HG02943 (cell line): ENCODE measurements at regions not wholly inside any gene's neighbourhood (a gene's known extent, or its start where the extent isn't known, plus 50 kb on each side); places are given as distances from the start of the nearest gene placed in this dataset.

ENCODE experiments used
- ATAC-seq: cut with Tn5 transposase; IDR thresholded peaks from one replicate; pipeline ENCODE4 v1.9.1; 2021; ENCODE audit warnings: mild to moderate bottlenecking, low read depth, moderate library complexity; ENCODE audit not compliant: unreplicated experiment

GRCh38 chr12:4059898-4060568, 186.8 kb upstream of the PARP11 start:
- ATAC-seq, result no peak

- ATAC-seq, result no peak
Measured at GRCh38 chr12:4056910-4057845, 184.0 kb upstream of the PARP11 start.

GRCh38 chr12:4054630-4055029, 181.4 kb upstream of the PARP11 start:
- no peak for ATAC-seq

DNA sequence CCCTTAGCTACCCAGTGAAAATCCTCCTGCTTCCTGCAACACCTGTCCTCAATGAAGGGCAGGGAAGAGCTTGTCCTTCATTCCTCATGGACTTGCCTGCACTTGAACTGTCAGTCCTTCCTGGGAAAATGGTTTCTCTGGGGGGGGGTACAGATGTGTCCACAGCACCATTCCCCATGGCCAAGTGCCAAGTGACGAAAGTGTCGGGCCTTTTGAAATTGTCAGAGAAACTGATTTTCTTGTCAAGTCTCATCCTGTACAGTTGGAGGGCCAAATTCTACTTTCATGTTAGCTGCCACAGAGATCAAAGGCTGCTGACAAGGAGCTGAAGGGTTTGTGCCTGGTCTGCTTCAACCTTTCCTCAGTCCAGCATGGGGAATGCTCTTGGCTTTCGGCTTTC, 179.5 kb upstream of the PARP11 start:
- ATAC-seq, result no peak

DNA sequence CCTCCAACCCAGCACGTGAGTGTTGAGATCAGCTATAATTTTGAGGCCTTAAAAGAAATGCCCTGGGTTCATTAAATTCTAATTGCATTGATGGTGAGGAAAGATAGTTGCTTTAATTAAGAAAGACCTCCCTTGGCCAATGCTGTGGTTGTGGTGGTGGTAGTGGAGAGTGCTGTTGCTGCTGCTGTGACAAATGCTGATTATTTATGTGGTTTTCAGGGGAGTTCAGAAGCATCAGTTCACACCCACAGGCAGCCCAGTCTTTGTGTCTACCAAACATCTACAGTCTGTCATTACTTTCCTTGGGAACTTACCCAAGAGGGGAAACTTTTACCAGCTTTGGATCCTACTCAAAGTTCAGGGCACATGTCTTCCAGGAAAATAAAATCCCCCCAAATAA, 178.4 kb upstream of the PARP11 start:
- ATAC-seq, result no peak

GRCh38 chr12:4050340-4050739, 177.1 kb upstream of the PARP11 start:
- no peak for ATAC-seq

- ATAC-seq, result no peak
Measured at GRCh38 chr12:4049298-4050080, 176.3 kb upstream of the PARP11 start.

GRCh38 chr12:4047421-4047820, 174.2 kb upstream of the PARP11 start:
- no peak for ATAC-seq

GRCh38 chr12:4046495-4046840, 173.3 kb upstream of the PARP11 start:
- no peak for ATAC-seq

DNA sequence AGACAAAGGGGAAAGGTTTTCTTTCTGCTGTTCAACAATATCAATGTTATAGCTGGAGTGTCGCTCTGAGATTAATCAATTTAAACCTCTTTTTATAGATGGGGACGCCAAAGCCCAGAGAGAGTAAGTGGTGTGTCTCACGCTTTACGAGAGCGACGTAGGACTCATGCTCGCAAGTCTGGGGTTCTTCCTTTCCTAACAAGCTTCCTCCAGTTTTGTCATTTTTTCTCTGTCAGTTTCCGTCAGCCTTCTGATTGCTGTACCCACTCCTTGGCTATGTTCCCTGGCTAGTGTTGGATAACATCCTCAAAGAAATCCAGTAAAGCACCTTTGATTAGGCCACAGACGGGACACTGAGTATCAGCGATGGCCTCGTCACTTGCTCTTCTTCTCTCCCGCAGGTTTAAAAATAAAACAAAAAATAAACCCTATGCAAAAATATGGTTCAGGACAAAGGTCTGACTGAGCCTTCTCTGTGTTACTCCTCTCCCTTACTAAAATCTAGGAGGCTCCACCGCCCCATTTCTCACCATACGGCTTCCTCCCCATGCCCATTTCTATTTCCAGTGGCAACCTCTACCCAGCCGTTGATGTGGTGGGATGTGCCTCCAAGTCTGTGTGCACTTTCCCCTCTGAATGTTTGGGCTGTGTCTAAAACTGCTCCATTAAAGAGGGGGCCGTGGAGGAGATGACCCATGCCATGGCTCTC, 172.7 kb upstream of the PARP11 start:
- ATAC-seq, result no peak

- no peak for ATAC-seq
Measured at GRCh38 chr12:4044736-4045730, 171.8 kb upstream of the PARP11 start.

- ATAC-seq, result no peak
Measured at GRCh38 chr12:4044101-4044500, 170.9 kb upstream of the PARP11 start.

GRCh38 chr12:4041187-4041885, 168.1 kb upstream of the PARP11 start:
- ATAC-seq, result no peak

DNA sequence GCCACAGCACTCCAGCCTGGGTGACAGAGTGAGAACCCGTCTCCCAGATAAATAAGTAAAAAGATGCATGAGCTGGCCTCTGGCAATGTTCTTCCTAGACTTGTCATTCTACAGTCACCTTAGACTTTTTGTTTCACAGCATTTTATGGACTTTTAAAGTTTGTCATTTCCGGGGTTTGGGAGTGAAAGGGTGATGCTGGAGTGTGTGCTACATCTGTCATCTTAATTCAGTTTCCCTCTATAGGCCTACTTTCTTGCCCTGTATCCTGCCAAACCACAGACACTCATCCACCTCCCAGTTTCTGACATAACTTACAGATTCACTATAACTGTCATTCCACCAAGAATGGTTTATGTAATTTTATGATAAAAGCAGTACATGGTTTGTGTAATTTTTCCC, 166.7 kb upstream of the PARP11 start:
- no peak for ATAC-seq

DNA sequence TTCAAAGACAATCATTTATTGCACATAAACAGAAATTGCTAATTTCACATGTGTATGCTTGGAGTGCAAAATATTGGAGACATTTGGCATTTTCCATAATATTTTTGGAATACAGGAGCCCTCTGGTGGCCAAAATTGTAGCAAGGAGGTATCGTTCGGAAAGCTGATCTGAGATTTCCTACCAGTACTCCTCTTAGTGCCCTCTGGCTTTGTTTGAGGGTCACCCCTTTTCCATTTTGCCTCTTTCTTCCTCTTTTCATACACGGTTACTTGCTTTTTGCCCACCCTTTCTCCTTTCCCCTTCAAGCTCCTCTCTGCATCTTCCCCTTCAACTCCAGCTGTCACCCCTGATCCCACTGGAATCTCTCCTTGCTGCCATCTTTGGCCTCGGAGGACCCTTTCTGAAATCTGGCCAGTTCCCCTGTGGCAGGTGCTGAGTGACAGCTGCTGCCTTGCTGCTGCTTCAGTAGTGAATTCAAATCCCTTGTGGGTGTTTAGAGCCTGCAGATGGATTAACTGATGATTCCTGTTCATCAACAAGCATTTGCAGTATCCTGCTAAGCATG, 164.6 kb upstream of the PARP11 start:
- no peak for ATAC-seq

DNA sequence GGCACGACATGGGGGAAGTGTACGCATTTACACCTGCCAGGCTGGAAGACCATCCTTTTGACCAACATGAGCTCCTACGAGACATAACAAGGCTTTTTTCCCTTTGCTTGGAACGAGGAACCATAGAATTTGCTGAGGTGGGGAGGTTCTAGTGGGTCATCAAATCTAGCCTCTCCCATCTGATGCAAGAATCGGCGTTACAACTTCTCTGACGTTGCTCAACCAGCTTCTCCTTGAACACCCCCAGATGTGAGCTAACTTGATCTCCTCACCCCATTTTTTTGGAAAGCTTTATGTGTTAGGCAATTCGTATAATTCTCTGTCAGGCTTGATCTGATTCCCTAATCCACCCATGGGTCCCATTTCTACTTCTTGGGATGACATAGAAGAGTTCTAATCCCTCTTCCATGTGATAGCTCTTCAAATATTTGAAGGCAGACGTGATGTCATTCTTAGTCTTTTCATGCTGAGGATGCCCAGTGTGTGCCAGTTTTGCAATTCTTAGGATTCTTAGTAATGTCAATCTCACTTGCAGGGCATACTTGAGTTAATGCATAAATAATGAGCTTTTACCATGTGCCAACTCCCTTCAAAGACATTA, 163.6 kb upstream of the PARP11 start:
- no peak for ATAC-seq

DNA sequence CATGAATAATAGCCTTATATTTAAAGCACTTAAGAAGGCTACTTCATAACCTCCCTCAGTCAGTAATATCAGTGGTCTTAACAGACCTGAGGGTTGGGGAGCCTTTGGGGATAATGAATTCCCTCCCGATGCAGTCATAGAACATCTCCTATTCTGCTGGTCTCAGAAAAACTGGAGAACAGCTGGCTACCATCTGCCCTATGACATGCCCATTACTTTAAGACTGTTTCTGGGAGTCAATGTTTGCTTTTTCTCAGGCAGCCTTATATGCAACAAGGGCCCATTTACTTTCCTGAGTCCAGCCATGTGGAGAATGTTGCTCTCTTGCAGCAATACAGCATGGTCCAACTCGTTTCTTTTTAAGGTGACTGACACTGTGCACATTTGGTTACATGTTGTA, 161.7 kb upstream of the PARP11 start:
- ATAC-seq, result no peak
